Fibroblast of villous mesenchyme (primary cell): ENCODE measurements at regions not wholly inside any gene's neighbourhood (a gene's known extent, or its start where the extent isn't known, plus 50 kb on each side); places are given as distances from the start of the nearest gene placed in this dataset.

ENCODE experiments used
- DNase-seq: peaks from one replicate; pipeline ENCODE4 v3.0.0-alpha.2; 2010; ENCODE audit warnings: low read depth
- H3K4me3 ChIP-seq: 2 replicates; pipeline ENCODE4 v1.5.1; 2011; ENCODE audit warnings: low read depth, mild to moderate bottlenecking, low read length
- CTCF ChIP-seq: IDR thresholded peaks from 2 replicates; pipeline ENCODE4 v1.5.1; 2012; ENCODE audit warnings: low read depth, mild to moderate bottlenecking, low read length; ENCODE audit not compliant: insufficient read depth

DNA sequence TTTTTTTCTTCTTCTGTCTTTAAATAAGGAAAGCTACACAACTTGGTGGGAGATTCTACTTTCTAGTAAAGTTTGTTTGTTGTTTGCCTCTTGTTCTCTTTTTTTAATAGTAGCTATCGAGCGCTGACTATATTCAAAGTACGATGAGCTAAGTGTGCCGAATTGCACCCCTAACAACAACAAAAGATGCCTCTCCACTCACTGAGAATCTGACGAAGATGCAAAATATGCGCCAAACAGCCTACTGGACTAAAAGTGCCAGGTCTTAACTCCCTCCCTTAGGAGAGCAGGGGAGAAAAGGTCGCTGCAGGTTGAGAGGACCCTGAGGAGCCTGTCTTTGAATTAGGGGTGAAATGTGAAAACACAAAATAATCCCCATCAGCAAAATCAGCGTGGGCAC is 713.8 kb upstream of the WWC1 start:
- no peak for DNase-seq
- no peak for TF ChIP-seq CTCF
- H3K4me3 ChIP-seq = no peak overlapping the region

- H3K4me3 ChIP-seq = no peak overlapping the region
- no peak for TF ChIP-seq CTCF
- no peak for DNase-seq
Observed at GRCh38 chr5:167578977-167579692, 712.3 kb upstream of the WWC1 start.

- DNase-seq = no peak
- no peak overlapping the region for H3K4me3 ChIP-seq
Observed at GRCh38 chr5:167579693-167580055, 711.8 kb upstream of the WWC1 start.

DNA sequence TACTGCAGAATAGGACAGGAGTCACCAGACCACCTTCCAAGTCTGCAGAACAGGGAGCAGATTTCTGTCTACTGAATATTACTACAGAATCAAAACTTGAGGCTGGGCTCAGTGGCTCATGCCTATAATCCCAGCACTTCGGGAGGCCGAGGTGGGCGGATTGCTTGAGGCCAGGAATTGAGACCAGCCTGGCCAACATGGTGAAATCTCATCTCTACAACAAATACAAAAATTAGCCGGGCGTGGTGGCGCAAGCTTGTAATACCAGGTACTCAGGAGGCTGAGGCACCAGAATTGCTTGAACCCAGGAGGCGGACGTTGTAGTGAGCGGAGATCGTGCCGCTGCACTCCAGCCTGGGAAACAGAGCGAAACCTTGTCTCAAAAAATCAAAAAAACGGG is 710.8 kb upstream of the WWC1 start:
- DNase-seq = no peak
- no peak for TF ChIP-seq CTCF

More at GRCh38 chr5:167579693-167580055, 711.8 kb upstream of the WWC1 start:
- TF ChIP-seq CTCF = no peak

GRCh38 chr5:167582283-167582682 is 709.2 kb upstream of the WWC1 start:
- DNase-seq = peak; percentile 18
- no peak overlapping the region for H3K4me3 ChIP-seq
- TF ChIP-seq CTCF = peak; percentile 13

More for the DNA sequence above, 710.8 kb upstream of the WWC1 start:
- no peak overlapping the region for H3K4me3 ChIP-seq

- TF ChIP-seq CTCF = no peak
- DNase-seq = no peak
- no peak overlapping the region for H3K4me3 ChIP-seq
Observed at GRCh38 chr5:167582886-167583285, 708.6 kb upstream of the WWC1 start.

DNA sequence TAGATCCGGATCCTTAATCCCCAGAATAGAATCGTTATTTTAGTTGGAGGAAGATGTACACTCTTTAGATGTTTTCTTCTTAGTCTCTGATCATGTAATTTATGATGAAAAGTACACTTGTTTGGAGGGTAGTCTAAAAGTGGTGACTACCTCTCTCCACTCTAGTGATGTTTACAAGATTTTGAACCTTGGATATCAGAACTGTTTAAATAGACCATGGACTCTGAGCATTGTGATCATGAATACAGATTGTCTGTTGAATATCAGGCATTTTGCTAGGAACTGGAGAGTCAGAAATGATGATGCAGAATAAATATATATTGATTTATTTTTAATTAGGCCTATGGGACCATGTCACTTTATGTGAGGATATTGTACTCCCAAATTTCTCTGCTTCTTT is 706.3 kb upstream of the WWC1 start:
- DNase-seq = no peak
- H3K4me3 ChIP-seq = no peak overlapping the region
- TF ChIP-seq CTCF = no peak
